ENCODE measurements at regions not wholly inside any gene's neighbourhood (a gene's known extent, or its start where the extent isn't known, plus 50 kb on each side); places are given as distances from the start of the nearest gene placed in this dataset.
A peak's percentile ranks its signal among the peaks of the same experiment; 100 is the strongest.

DNA sequence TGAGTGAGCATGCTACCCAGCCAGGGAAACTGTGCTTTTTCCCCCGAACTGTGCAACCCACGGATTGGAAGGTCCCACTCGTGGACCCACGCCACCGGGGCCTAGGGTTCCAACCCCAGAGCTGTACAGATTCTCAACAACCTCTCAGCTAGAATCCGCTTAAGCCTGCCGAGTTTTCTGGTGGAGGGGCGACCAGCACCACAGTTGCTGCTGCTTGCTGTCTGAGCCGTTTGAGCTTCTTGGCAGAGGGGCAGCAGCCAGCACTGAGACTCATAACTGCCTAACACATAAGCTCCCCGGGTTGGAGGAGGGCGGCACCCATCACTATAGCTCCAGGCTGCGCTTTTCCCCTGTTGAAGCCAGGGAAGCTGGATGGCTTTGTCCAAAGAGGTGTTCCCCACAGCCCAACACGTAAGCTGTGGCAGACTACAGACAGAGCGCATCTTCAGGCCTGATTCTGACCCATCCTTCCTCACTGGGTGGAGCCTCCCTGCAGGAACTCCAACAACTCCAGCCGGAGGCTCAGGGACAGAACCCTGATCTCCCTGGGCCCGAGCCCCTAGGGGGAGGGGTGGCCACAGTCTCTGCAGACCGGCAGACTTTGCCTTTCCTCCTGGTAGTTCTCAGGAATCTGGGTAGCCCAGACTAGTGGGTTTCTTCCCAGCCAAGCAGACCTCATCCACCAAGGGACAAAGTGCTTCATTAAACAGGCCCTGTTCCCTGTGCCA, 871.6 kb downstream of the SLITRK6 start:
- no peak for DNase-seq

DNA sequence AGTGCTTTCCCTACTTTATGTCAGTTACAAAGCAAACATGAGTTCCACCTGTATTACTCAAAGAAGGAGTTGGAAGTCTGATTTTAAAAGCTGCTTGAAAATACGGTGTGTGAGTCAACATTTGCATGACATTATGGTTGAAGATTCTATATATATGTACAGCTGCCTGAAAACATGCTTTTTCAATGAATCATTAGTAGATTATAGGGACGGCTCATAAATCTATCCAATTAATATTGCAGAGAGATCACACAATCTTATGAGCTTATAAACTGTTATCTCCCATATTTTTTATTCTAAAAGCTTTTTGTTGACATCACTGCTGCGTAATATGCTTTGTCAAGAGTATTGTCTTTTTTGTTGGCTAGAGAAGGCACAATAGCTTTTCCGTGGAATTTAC, 873.8 kb downstream of the SLITRK6 start:
- DNase-seq: no peak
- in situ Hi-C loops (cut with HindIII; ENCODE audit: low pct_ligation_motif_present, low pct_unique_long_range_greater_than_20kb, low sequenced_read_pairs): no loop called here

More for the DNA sequence above, 871.6 kb downstream of the SLITRK6 start:
- in situ Hi-C loops (cut with HindIII; ENCODE audit: low pct_ligation_motif_present, low pct_unique_long_range_greater_than_20kb, low sequenced_read_pairs): no loop called here

DNA sequence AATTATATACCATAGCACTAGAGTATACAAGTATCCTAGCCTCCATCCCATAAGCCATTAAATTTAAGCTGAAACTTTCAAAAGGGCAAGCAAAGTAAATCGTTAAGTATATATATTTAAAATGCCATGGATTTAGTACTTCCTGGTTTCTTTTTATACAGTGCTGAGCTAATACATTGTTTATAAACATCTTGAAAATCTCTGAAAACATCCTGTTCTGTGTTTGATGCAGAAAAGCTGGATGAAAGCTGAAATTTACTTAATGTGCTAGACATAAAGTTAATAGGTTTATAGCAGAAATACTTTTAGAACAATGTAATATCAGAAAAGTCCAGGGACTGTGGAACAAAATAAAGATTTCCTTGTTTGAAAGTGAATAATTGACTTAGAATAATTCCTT, 875.4 kb downstream of the SLITRK6 start:
- in situ Hi-C loops (cut with HindIII; ENCODE audit: low pct_ligation_motif_present, low pct_unique_long_range_greater_than_20kb, low sequenced_read_pairs): no loop called here
- no peak for DNase-seq

DNA sequence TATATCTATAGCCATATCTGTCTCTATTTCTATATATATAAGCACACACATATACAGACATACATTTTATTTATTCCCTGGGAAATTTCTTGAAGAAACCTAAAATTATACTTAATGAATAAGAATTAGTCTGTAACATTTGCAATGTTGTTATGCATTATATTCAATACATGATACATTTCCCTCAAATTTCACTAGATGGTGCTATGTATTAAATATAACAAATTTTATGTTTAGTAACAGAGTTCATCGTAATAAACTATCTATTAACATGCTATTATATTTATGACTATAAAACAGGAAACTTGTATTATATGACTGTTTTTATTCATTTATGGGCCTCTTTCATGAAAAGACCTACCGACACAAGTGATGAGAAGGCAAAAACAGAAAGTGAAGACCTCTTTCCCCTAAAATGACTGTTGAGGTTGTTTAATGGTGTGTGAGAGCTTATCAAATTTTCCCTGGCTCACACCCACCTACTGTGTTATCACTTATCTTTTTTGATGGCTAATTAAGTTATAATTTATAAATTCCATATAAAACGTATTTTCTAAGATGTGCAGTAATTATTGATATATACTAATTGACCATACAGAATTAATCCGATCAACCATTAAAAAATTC, 881.9 kb downstream of the SLITRK6 start:
- peak; percentile 40 for DNase-seq
- in situ Hi-C loops (cut with HindIII; ENCODE audit: low pct_ligation_motif_present, low pct_unique_long_range_greater_than_20kb, low sequenced_read_pairs): no loop called here

DNA sequence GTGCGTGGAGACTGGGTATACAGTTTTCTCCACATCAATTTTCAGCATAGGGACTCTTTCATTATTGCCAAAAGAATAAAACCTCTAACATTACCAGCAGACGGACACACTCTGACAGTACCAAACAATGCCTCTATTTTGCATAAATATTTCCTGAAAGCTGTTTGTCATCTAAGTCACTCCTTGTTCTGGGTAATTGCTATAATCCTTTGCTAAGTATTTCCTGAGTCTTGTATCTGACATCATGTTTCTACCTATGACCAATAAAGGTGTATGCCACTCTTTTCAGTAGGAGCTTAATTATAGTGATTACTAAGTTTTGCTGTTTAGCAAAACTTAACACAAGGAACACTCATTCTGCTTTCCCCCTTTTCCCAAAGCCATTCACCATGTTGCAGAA, 886.5 kb downstream of the SLITRK6 start:
- no peak for DNase-seq
- in situ Hi-C loops (cut with HindIII; ENCODE audit: low pct_ligation_motif_present, low pct_unique_long_range_greater_than_20kb, low sequenced_read_pairs): no loop called here

DNA sequence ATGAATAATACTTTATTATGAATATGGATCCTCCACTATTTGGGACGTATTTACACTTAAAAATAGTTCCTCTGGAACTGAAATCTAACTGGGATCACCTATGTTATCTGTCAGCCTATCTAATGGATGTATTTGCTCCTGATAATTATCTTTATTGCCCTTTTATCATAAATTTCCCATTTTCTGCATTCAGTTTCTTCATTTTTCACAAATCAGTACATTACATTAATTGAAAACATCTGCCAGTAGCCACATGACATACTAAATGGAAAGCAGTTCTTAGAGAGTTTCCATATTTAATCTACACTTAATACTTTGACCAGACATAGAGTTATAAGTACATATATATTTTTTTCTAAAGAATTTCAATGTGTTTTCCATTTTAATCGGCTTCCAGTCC, 888.8 kb downstream of the SLITRK6 start:
- in situ Hi-C loops (cut with HindIII; ENCODE audit: low pct_ligation_motif_present, low pct_unique_long_range_greater_than_20kb, low sequenced_read_pairs): no loop called here

DNA sequence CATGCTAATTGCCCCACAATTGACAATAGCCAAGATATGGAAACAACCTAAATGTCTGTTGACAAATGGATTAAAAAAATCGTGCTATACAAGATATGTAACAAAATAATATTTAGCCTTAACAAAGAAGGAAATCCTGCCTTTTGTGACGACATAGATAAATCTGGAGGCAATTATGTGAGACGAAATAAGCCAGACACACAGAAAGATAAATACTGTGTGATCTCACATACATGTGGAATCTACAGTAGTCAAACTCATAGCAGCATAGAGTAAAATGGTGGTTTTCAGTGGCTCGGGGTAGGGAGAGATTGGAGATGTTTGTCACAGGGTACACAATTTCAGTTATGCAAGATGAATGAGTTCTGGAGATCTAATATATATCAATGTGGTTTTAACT, 895.8 kb downstream of the SLITRK6 start:
- in situ Hi-C loops (cut with HindIII; ENCODE audit: low pct_ligation_motif_present, low pct_unique_long_range_greater_than_20kb, low sequenced_read_pairs): no loop called here
- DNase-seq: no peak

More for the DNA sequence above, 888.8 kb downstream of the SLITRK6 start:
- no peak for DNase-seq

DNA sequence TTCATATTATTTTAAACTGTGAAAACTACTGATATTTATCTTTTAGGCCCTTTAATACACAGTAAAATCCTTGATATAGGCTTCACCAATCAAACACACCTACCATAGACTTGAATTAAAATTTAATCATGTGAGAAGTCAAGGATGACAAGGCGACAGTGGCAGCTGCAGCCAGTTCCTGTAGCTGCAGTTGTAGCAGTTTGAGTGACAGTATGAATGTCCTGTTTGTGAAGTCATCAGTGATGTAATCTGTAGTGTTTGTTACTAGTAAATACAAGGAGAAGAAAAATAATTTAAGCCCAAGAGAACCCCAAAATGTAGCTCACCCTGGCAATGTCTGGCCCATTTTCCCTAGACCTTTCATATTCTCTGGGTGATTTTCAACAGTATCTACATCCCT, 897.0 kb downstream of the SLITRK6 start:
- DNase-seq: no peak
- in situ Hi-C loops (cut with HindIII; ENCODE audit: low pct_ligation_motif_present, low pct_unique_long_range_greater_than_20kb, low sequenced_read_pairs): no loop called here

DNA sequence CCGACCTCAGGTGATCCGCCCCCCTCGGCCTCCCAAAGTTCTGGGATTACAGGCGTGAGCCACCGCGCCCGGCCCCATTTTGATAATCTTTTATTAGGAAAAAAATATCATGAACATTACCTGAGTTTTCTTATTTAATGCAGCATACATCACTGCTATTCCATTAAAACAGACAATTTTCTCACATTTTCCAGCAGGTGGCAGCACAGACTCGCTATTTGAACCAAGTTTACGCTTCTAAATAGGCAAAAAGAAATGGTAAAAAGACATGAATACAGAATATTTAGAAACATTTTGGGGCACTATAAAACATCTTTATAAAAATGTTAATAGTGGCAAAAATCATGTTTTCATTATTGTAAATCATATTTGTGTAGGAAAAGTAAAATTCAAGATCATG, 903.1 kb downstream of the SLITRK6 start:
- peak; percentile 51 for DNase-seq
- in situ Hi-C loops (cut with HindIII; ENCODE audit: low pct_ligation_motif_present, low pct_unique_long_range_greater_than_20kb, low sequenced_read_pairs): no loop called here

DNA sequence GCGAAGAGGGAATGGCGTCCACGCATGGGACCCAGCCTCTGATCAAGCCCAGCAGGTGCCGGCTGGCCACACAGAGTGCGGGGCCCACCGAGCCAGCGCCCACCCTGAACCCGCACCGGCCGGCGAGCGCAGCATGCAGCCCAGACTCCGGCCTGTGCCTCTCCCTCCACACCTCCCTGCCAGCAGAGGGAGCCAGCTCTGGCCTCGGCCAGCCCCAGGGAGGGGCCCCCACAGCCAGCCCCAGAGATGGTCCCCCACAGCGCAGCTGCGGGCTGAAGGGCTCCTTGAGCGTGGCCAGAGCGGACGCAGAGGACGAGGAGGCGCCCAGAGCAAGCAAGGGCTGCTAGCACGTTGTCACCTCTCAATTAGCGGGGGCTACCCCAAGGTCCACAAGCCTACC, 904.5 kb downstream of the SLITRK6 start:
- no peak for DNase-seq
- in situ Hi-C loops (cut with HindIII; ENCODE audit: low pct_ligation_motif_present, low pct_unique_long_range_greater_than_20kb, low sequenced_read_pairs): no loop called here

DNA sequence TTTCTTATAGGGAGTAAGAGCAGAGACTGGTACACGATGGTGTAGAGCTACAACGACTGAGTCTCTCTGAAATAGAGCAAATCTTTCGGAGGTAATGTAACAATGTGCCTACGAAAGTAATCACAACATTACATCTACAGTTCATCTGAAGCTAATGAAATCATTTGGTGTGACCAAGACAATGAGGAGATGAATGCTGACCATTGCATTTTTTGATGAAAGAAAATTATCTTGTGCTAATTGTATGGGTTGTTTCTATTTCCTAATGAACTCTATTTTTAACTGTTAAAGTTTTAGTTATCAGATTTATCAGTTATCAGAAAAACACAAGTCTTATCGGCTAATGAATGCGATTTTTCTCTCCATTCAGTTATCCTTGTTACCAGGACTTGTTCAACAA, 913.4 kb downstream of the SLITRK6 start:
- in situ Hi-C loops (cut with HindIII; ENCODE audit: low pct_ligation_motif_present, low pct_unique_long_range_greater_than_20kb, low sequenced_read_pairs): no loop called here
- DNase-seq: no peak

DNA sequence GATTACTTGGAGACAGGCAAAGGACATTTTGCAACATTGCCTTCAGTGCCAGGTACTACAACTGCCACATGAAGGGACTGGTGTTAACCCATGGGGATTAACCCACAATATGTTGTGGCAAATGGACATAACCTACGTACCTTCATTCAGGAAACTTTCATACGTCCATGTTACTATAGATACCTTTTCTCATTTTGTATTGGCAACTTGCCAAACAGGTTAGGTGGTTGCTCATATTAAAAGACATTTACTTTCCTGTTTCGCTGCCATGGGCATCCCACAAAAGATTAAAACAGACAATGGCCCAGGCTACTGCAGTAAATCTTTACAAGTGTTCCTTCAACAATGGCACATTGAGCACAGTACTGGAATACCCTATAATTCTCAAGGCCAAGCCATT, 925.3 kb downstream of the SLITRK6 start:
- in situ Hi-C loops (cut with HindIII; ENCODE audit: low pct_ligation_motif_present, low pct_unique_long_range_greater_than_20kb, low sequenced_read_pairs): no loop called here
- no peak for DNase-seq

DNA sequence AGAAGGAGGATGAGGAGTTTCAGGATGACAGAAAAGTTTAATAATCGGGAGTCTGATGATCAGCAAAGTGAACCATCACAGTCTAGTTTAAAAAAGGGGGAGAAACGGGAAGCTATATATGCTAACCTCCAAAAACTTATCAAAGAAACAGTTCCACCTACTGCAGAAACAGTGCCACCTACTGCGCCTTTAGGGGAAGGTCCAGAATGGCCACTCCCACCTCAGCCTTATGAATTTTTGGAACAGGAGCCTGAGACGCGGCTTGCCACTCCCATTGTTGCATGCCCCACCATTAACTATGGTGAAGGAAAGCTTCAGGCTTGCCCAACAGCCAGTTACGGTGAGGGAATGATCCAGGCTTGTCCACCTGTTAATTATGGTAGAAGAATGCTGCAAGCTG, 929.0 kb downstream of the SLITRK6 start:
- DNase-seq: peak; percentile 10
- in situ Hi-C loops (cut with HindIII; ENCODE audit: low pct_ligation_motif_present, low pct_unique_long_range_greater_than_20kb, low sequenced_read_pairs): no loop called here

DNA sequence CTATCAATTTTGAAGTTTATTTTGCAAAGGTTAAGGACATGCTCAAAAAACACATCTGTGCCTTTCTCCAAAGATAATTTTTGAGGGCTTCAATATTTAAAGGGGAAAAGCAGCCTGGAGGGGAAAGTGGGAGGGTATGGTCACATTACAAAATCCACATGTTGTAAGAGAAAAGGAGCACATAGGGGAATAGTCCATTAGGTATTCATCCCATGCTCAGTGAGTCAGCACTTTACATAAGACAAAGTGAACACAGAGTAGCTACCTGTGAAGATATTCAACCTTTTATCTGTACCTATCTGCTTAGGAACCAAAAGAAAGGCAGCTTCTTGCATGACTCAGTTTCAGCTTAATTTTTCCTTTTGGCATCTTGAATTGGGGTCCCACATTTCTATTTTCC, 932.0 kb downstream of the SLITRK6 start:
- DNase-seq: no peak
- in situ Hi-C loops (cut with HindIII; ENCODE audit: low pct_ligation_motif_present, low pct_unique_long_range_greater_than_20kb, low sequenced_read_pairs): no loop called here

DNA sequence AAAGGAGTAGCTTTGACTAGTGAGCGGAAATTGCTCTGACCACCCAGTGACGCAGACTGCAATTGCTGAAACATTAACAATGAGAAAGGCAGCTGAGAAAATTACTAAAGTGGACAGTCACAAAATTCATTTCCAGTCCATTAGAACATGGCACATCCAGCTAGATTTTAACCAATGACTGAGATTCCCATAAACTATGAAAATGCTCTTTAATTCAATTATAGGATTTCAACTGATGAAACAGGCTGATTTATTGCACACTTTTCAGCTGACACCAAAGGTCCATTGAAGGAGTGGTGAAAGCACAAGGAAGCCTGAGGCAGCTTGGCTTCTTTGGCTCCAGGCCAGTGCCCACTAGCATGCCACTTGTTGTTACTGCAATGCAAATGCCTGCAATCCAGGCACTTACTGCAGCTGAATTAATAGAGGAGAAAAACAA, 933.4 kb downstream of the SLITRK6 start:
- no peak for DNase-seq
- in situ Hi-C loops (cut with HindIII; ENCODE audit: low pct_ligation_motif_present, low pct_unique_long_range_greater_than_20kb, low sequenced_read_pairs): no loop called here

DNA sequence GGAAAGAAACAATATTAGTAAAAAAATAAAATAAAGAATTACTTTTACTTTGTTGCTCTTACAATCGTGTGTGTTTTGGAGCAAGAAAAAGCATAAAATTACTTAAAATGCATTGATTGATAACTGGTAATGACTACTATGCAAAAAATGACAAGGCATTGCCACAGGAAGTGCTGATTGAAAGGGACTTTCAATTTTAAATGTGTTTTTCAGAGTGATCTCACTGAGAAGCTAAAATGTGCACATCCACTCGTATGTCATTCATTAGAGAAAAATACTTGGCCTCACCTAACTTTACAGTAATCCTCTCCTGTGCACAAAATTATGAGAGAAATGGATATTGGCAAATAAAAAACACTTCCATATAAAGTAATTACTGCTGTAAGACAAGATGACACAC, 934.9 kb downstream of the SLITRK6 start:
- in situ Hi-C loops (cut with HindIII; ENCODE audit: low pct_ligation_motif_present, low pct_unique_long_range_greater_than_20kb, low sequenced_read_pairs): no loop called here

DNA sequence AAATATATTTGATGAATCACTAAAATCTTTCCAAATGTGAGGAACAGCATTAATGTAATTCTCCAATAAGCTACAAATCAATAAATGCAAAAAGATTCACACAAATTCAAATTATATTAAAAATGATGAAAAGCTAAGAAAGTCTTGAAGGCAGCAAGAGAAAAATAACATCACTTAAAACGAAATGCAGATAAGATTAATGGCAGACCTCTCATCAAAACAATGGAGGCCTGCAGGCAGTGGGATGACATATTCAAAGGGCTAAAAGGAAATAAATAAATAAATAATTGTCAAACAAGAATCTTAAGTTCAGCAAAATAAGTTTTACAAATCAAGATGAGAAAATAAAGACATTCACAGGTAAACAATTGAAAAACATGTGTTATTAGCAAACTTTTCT, 952.1 kb downstream of the SLITRK6 start:
- in situ Hi-C loops (cut with HindIII; ENCODE audit: low pct_ligation_motif_present, low pct_unique_long_range_greater_than_20kb, low sequenced_read_pairs): no loop called here
- DNase-seq: no peak

More for the DNA sequence above, 934.9 kb downstream of the SLITRK6 start:
- no peak for DNase-seq

DNA sequence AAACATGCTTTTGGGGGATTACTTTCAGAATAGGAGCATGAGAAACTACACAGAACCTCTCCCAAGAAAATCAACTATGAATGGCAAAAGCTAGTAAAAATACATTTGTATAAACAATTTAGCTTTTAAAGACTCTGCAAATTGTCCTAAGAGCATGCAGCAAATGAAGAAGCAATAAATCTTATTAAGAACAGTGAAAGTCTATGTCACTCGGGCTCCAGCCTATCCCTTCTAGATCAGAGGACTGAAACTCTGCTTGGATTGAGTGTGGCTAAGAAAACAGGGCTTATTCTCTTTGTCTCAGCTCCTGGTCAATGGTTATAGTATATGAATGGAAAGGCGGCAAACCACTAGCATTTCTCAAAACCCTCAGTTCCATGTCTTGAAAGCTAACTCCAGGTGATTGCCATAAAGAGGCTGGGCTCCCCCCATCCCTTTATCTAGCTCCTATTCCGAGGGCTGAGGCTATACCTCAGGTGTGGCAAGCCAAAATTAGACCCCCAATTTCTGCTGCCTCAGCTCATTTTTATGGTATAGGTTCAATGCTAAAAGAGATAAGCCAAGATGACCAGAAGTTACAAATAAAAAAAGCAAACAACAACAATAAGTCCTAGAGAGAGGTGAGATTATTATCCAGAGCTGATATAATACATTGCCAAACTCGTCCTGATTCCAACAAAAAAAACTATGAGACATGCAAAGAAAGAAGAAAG, 953.2 kb downstream of the SLITRK6 start:
- DNase-seq: no peak
- in situ Hi-C loops (cut with HindIII; ENCODE audit: low pct_ligation_motif_present, low pct_unique_long_range_greater_than_20kb, low sequenced_read_pairs): no loop called here

DNA sequence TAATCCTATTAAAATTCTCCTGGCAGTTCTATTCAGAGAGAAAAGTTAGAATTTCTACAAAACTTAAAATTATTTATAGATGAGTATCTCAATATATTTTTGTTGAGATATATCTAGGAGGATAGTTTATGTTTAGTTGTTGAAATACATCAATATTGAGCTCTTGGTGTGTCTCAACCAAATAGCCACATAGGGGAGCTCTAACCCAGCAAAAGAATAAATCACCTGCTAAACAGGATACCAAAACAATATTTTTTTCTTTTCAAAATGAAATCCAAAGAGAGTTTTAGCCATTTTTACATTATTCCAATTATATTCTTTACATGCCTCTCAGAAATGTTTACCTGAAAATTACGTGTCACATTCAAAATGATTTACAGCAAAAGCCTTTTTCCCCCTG, 954.7 kb downstream of the SLITRK6 start:
- DNase-seq: peak; percentile 28
- in situ Hi-C loops (cut with HindIII; ENCODE audit: low pct_ligation_motif_present, low pct_unique_long_range_greater_than_20kb, low sequenced_read_pairs): no loop called here

DNA sequence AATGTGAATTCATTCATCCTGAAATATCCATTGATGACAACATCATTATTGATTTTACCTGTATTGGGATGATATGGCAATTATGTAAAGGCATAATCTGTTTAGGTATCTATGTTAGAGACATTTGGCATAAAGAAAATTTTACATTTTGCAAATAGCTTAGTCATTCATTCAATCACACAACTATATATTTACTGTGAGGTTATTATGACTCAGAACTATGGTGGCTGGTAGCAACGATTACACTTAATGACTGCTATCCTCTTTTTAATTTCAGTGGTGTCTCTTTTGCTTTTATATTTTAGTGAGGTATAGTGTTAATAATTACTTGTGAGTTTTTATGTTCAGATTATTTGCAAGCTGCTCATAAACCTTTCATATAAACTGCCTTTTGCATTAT, 955.9 kb downstream of the SLITRK6 start:
- in situ Hi-C loops (cut with HindIII; ENCODE audit: low pct_ligation_motif_present, low pct_unique_long_range_greater_than_20kb, low sequenced_read_pairs): no loop called here
- no peak for DNase-seq
